M059J (cell line): ENCODE measurements at regions not wholly inside any gene's neighbourhood (a gene's known extent, or its start where the extent isn't known, plus 50 kb on each side); places are given as distances from the start of the nearest gene placed in this dataset.

ENCODE experiments used
- DNase-seq: peaks from one replicate; pipeline ENCODE4 v3.0.0-alpha.2; 2012; ENCODE audit warnings: low read depth

GRCh38 chr2:67835266-67835665 lies 227.5 kb downstream of the C1D start:
- DNase-seq: no peak

- DNase-seq: no peak
These were observed 225.9 kb downstream of the C1D start for GRCh38 chr2:67836866-67837265.

DNA sequence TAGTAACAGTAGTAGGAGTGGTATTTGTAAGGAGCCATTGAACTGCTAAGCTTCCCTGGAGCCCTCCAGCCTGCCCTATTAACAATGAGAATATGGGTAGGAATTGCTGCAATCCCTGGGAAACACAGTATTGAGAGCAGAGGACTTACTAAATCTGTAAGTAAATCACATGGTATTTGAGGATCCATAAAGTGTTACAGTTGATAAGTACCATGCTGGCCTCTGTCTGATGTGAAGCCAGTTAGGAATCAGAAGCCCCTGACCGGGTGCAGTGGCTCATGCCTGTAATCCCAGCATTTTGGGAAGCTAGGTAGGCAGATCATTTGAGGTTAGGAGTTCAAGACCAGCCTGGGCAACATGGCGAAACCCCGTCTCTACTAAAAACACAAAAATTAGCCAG lies 224.6 kb downstream of the C1D start:
- no peak for DNase-seq

DNA sequence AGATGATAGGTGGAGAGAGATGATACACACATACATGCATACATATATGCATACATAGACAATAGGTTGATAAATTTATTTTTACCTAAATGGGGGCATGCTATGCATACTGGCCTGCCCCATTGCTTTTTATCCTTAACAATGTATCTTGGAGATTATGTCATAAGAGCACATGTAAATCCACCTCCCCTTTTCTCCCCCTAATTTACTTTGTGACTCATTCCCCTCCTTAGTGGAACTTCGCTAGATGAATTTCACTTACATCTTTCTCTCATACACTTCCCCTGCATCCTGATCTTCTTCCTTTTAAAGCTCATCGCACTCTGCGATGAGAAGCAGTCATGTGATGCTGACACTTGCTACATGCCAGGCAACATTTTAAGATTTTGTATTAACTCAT lies 223.6 kb downstream of the C1D start:
- peak; percentile 35 for DNase-seq

DNA sequence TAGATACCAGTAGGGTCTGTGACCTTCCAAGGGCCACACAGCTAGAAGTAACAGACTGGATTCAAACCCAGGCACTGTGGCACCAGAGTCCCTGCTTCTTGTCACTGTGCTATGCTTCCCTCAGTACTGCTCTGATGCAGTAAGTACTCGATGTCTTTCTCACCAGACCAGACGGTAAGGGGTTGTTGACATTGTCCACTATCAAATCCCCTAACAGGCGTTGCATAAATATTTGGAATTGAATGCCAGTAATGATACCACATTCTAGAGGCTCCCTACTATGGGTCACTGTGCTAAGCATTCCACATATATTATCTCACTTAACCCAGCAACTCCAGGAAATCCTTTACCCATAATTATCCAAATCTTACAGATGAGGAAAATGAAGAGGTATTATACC lies 223.1 kb downstream of the C1D start:
- DNase-seq: no peak

GRCh38 chr2:67840460-67841068 lies 222.2 kb downstream of the C1D start:
- peak; percentile 74 for DNase-seq

GRCh38 chr2:67841711-67842110 lies 221.1 kb downstream of the C1D start:
- DNase-seq: no peak

GRCh38 chr2:67842375-67842959 lies 220.3 kb downstream of the C1D start:
- no peak for DNase-seq

- DNase-seq: no peak
These were observed 218.7 kb downstream of the C1D start for GRCh38 chr2:67844024-67844540.

GRCh38 chr2:67845621-67846369 lies 217.0 kb downstream of the C1D start:
- DNase-seq: no peak

DNA sequence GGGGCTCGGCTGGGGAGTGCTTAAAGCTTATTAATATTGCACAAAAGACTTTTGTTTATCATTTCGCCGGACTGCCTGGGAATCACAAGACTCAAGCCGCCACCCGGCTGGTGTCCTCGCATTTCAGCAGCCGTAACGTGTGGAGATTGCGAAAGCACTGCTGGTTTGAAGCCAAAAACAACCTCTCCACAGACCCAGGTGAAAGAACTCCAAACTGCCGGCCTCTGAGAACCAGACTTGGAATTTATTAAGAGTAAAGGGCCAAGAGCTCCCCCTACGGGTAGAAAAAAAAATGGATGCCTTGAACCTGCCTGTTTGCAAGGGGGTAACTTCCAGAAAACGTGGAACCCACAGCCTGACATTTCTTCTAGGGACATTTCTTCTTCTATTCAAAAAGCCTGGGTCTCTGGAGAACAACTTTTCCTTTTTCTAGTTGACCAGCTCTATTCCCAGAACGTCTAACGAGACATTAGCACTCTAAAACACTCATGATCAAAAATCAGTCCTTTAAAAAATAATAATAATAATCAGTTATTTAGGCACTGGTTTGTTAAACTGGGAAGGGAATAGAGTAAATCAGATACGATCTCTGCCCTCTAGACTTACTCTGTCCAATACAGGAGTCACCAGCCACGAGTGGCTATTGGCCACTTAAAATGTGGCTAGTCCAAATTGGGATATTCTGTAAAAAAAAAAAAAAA lies 216.3 kb downstream of the C1D start:
- DNase-seq: peak; percentile 96

DNA sequence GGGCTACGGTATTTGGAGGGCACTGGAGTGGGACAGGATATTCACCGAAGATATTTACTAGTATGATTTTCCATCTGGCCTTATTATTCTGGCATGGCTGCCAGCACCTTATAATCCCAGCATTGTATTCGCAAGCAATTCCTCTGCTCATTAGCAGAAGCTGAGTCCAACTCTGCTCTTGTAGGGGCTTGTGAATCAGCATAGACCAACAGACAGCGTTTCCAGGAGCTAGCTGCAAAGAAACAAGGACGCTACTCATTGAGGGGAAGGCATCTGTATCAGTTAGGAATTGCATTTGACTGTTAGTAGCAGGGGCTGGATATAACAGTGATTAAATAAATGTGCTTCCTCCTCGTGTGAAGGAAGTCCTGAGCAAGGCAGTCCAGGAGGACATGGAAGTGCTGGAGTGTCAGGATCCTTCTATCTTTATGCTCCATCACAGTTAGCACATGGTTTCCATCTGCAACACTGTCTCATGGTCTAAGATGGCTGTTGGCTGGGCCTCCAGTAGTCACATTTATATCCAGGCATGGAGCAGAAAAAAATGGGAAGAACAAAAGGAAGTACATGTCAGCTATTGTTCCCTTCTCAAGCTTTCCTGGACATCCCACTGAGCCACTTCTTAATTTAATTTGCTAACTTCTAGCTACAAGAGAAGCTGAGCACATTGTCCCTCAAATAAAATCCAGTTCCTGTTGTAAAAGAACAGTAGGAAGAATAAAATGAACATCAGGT lies 214.1 kb downstream of the C1D start:
- DNase-seq: no peak

DNA sequence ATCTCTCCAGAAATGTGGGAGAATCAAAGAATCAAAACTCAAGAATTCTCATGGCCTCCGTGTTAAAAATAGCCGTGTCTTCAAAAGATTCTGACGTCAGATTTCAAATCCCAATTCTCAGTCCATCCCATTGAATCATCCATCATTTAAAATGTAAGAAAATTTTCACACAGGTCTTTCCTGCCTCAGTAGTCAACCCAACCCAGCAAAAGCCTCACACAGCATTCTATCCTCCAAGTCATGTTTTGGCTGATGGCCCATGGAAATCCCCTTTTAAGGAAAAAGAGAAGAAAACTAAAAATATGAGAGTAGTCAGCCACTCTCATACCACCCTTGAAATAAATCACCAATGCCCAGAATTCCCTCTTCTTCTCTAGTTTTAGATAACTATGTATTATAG lies 211.8 kb downstream of the C1D start:
- no peak for DNase-seq

DNA sequence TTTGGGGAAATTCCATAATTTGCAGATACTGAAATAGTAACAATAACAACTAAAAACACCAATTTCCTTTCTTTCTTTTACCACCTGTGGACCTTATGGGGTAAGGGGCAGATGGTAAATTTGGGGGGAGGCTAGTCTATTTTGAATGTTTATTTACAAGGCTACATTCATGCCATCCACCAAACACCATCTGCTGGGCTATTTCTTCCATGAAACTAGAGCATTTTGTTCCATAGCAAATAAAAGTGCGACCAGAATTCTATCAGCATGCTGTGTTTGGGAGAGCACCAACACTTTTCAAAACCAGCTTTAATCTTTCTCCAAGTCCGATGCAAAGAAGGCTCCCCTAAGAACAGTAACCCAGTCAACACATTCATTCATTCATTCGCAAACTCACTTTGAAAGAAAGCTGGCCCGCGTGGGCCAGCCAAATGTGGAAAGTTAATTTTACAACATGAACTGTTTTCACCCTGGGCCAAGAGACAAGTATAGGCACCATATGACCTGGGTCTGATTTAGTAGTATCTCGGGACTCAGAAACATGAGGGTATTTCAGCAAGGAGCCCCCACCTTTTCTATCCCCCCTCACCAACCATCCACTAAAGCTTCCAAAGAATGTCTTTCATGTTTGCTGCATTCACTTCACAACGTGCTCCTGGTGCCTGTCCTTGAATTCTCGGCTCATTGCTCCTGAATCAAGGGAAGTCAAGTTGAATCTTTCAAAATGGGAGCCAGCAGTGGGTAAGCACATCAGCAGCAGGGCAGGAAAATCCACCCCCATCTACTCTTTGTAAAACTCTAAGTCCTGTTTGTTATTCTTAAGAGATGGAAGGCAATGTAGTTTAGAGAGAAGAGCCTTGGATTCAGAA lies 210.6 kb downstream of the C1D start:
- DNase-seq: no peak

- DNase-seq: peak; percentile 45
These were observed 208.6 kb downstream of the C1D start for GRCh38 chr2:67854103-67854743.

DNA sequence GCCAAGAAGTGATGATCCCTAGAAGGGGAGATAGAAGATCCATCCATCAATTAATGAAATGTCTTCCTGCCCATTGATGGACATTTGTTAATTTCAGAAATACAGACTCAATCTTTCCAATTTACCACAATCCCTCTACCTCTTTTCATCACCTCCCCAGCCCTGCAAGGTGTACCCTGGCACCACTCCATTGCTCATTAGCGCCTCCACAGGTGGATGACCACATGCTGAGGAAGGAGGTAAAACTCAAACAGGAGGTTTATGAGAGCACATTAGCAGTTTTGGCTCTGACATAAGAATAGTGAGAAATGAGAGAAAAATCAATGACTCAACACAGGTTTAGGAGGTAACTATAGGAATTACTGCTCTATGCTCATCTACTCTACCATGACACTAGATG lies 208.0 kb downstream of the C1D start:
- DNase-seq: no peak

GRCh38 chr2:67856866-67857265 lies 205.9 kb downstream of the C1D start:
- DNase-seq: no peak

GRCh38 chr2:67857836-67858235 lies 205.0 kb downstream of the C1D start:
- DNase-seq: no peak

- no peak for DNase-seq
These were observed 203.9 kb downstream of the C1D start for GRCh38 chr2:67858886-67859285.

GRCh38 chr2:67865917-67866316 lies 196.9 kb downstream of the C1D start:
- DNase-seq: no peak
